Endodermal cell (in vitro differentiated cells): ENCODE measurements at regions not wholly inside any gene's neighbourhood (a gene's known extent, or its start where the extent isn't known, plus 50 kb on each side); places are given as distances from the start of the nearest gene placed in this dataset.

Source experiments
- DNase-seq: peaks from one replicate; pipeline ENCODE4 v3.0.0-alpha.2; 2017
- H3K27ac ChIP-seq: 2 replicates; pipeline ENCODE4 v1.5.1; 2013; ENCODE audit warnings: mild to moderate bottlenecking, low read depth, low read length, moderate library complexity
- H3K27me3 ChIP-seq: 2 replicates; pipeline ENCODE4 v1.6.1; 2013; ENCODE audit warnings: mild to moderate bottlenecking, low read length, moderate library complexity; ENCODE audit not compliant: insufficient read depth, control insufficient read depth, poor library complexity, severe bottlenecking
- H3K36me3 ChIP-seq: 2 replicates; pipeline ENCODE4 v1.7.0; 2013; ENCODE audit warnings: mild to moderate bottlenecking, low read length, moderate library complexity; ENCODE audit not compliant: control insufficient read depth, insufficient read depth
- H3K4me1 ChIP-seq: one replicate; pipeline ENCODE4 v1.7.0; 2013; ENCODE audit warnings: low read length; ENCODE audit not compliant: control insufficient read depth, insufficient read depth
- H3K4me3 ChIP-seq: 2 replicates; pipeline ENCODE4 v1.5.1; 2013; ENCODE audit warnings: mild to moderate bottlenecking, low read length, moderate library complexity
- H3K9ac ChIP-seq: 2 replicates; pipeline ENCODE4 v1.6.1; 2013; ENCODE audit warnings: mild to moderate bottlenecking, low read length, moderate library complexity; ENCODE audit not compliant: poor library complexity, severe bottlenecking; ENCODE audit errors: extremely low read depth
- H3K9me3 ChIP-seq: 2 replicates; pipeline ENCODE4 v1.6.1; 2013; ENCODE audit warnings: mild to moderate bottlenecking, low read length, moderate library complexity; ENCODE audit not compliant: control insufficient read depth
- H3K27ac Mint-ChIP-seq: 2 replicates; pipeline ENCODE4 v1.8.0; 2020; ENCODE audit warnings: mixed read lengths
- H3K27me3 Mint-ChIP-seq: 2 replicates; pipeline ENCODE4 v1.8.0; 2021; ENCODE audit warnings: mild to moderate bottlenecking, mixed read lengths; ENCODE audit not compliant: insufficient read depth
- H3K36me3 Mint-ChIP-seq: 2 replicates; pipeline ENCODE4 v1.8.0; 2020; ENCODE audit warnings: low read depth, mixed read lengths
- H3K4me1 Mint-ChIP-seq: 2 replicates; pipeline ENCODE4 v1.8.0; 2020; ENCODE audit warnings: mixed read lengths
- H3K4me3 Mint-ChIP-seq: 2 replicates; pipeline ENCODE4 v1.8.0; 2020; ENCODE audit warnings: mild to moderate bottlenecking, moderate library complexity, mixed read lengths
- H3K9me3 Mint-ChIP-seq: 2 replicates; pipeline ENCODE4 v1.8.0; 2020; ENCODE audit warnings: mild to moderate bottlenecking, mixed read lengths
- WGBS, 2 experiments: methylation state at CpG; one replicate each; pipeline versions ENCODE4 v1.1.5 to v1.1.7; 2013; ENCODE audit warnings: missing lambda C conversion rate in 2 of 2, mixed read lengths in 1 of 2; ENCODE audit not compliant: insufficient coverage in 1 of 2, insufficient read length in 1 of 2; 5-methylcytosine and 5-hydroxymethylcytosine counted together
- TF ChIP-seq, protein P1 (sequence below): fragments of 200-600 bp; sonication (generic); conservative IDR thresholded peaks from 2 replicates; pipeline ENCODE4 v1.5.0; 2021; ENCODE audit warnings: antibody characterized with exemption, mild to moderate bottlenecking

DNA sequence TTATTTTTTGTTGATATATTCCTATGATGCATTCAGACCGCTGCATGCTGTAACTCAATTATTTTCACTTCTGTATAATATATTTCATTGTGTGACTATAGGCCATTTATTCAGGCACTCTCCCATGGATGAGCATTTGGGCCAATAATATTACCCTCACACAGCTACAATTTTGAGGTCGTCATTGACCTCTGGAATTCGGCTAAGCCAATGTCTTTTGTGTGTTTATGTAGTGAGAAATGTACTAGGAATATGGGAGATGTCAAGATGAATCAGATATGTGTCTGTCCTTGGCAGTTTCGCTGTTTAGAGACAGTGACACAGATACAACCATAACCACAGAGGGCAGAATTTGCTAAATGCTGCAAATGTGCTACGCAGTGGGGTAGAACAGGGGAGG, 474.2 kb downstream of the ADRA2A start:
- Mint-ChIP-seq H3K4me1 (no peaks in the 10 kb centered on the region), H3K27ac (no peak overlapping the region), H3K4me3 (no peak overlapping the region), H3K9me3 (no peaks in the 10 kb centered on the region), H3K36me3 (no peaks in the 10 kb centered on the region), H3K27me3 (no peaks in the 10 kb centered on the region)
- TF ChIP-seq, protein P1, sequence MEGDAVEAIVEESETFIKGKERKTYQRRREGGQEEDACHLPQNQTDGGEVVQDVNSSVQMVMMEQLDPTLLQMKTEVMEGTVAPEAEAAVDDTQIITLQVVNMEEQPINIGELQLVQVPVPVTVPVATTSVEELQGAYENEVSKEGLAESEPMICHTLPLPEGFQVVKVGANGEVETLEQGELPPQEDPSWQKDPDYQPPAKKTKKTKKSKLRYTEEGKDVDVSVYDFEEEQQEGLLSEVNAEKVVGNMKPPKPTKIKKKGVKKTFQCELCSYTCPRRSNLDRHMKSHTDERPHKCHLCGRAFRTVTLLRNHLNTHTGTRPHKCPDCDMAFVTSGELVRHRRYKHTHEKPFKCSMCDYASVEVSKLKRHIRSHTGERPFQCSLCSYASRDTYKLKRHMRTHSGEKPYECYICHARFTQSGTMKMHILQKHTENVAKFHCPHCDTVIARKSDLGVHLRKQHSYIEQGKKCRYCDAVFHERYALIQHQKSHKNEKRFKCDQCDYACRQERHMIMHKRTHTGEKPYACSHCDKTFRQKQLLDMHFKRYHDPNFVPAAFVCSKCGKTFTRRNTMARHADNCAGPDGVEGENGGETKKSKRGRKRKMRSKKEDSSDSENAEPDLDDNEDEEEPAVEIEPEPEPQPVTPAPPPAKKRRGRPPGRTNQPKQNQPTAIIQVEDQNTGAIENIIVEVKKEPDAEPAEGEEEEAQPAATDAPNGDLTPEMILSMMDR, result no peak
- Histone ChIP-seq H3K4me1 (no peaks in the 10 kb centered on the region), H3K36me3 (no peaks in the 10 kb centered on the region), H3K27me3 (no peaks in the 10 kb centered on the region), H3K9me3 (no peaks in the 10 kb centered on the region), H3K27ac (no peak overlapping the region), H3K4me3 (no peak overlapping the region), H3K9ac (no peak overlapping the region)
- 84 to 100% methylated on average over 2 to 5 of the region's 5 CpGs for WGBS, 2 experiments
- no peak for DNase-seq

DNA sequence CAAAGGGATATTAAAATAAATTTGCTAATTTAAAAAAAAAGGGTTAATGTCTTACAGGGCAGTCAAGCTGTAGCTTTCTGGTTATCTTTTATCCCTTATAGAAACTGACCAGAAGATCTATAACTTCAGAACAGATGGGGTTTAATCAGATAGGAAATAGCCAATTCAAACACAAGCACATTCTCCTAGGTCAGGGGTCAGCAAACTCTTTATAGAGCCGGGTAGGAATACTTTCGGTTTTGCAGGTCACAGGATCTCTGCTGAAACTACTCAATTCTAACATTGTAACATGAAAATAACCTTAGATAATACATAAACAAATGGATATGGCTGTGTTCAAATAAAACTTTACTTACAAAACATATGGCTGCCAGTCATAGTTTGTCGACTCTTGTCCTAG, 479.8 kb downstream of the ADRA2A start:
- WGBS, 2 experiments, result 93% methylated on average over 3 of the region's 3 CpGs; no CpG with 5 or more reads in 1 of the 2 experiments
- no peak overlapping the region for H3K4me3 Mint-ChIP-seq
- Histone ChIP-seq H3K9ac (no peak overlapping the region), H3K27ac (no peak overlapping the region), H3K27me3 (no peaks in the 10 kb centered on the region), H3K4me3 (no peak overlapping the region), H3K9me3 (no peaks in the 10 kb centered on the region), H3K4me1 (no peaks in the 10 kb centered on the region), H3K36me3 (no peaks in the 10 kb centered on the region)
- no peaks in the 10 kb centered on the region for H3K36me3 Mint-ChIP-seq
- no peaks in the 10 kb centered on the region for H3K9me3 Mint-ChIP-seq
- peaks cover 2% of the 10 kb centered on the region for H3K4me1 Mint-ChIP-seq
- no peaks in the 10 kb centered on the region for H3K27me3 Mint-ChIP-seq
- no peak overlapping the region for H3K27ac Mint-ChIP-seq
- TF ChIP-seq, protein P1, result no peak
- no peak for DNase-seq

DNA sequence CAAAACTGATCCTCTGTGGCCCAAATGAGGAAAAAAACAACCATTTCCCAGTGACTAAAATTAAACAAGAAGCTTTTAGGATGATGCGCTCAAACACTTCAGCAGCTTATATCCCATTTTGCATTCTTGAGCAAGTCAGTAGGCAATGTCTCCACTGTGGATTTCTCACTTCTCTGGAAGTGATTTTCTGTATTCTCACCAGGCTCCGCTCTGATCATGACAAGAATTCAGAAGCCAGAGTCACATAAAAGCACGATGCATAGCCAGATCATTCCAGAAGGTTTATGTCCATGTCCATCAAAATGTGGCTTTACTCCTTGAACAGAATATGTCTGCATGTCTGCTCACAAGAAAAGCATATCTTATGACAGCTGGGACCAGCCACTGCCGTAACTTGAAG, 481.4 kb downstream of the ADRA2A start:
- H3K4me3 Mint-ChIP-seq, result no peak overlapping the region
- Histone ChIP-seq H3K4me3 (no peak overlapping the region), H3K36me3 (no peaks in the 10 kb centered on the region), H3K9ac (no peak overlapping the region), H3K27ac (no peak overlapping the region), H3K27me3 (no peaks in the 10 kb centered on the region), H3K9me3 (no peaks in the 10 kb centered on the region), H3K4me1 (no peaks in the 10 kb centered on the region)
- H3K27me3 Mint-ChIP-seq, result no peaks in the 10 kb centered on the region
- no peaks in the 10 kb centered on the region for H3K36me3 Mint-ChIP-seq
- WGBS, 2 experiments, result 94 to 100% methylated on average over 4 of the region's 4 CpGs
- TF ChIP-seq, protein P1, result no peak
- H3K27ac Mint-ChIP-seq, result no peak overlapping the region
- DNase-seq, result no peak
- peaks cover 2% of the 10 kb centered on the region for H3K4me1 Mint-ChIP-seq
- H3K9me3 Mint-ChIP-seq, result no peaks in the 10 kb centered on the region
